ENCODE measurements at regions not wholly inside any gene's neighbourhood (a gene's known extent, or its start where the extent isn't known, plus 50 kb on each side); places are given as distances from the start of the nearest gene placed in this dataset.

- H3K36me3 ChIP-seq (ENCODE audit: control insufficient read depth in 2 of 2, insufficient read depth in 2 of 2, low read length in 1 of 2): no peaks in the 10 kb centered on the region
- H3K9me3 ChIP-seq (ENCODE audit: control insufficient read depth in 2 of 2, insufficient read depth in 1 of 2, low read length in 1 of 2): no peaks in the 10 kb centered on the region
- H3K4me3 ChIP-seq (ENCODE audit: low read length in 2 of 2): no peak overlapping the region
- no peaks in the 10 kb centered on the region for H3K27me3 ChIP-seq (ENCODE audit: control insufficient read depth in 2 of 2, insufficient read depth in 1 of 2, low read length in 1 of 2)
- WGBS: 95% methylated on average over 5 of the region's 5 CpGs
- H3K4me1 ChIP-seq (ENCODE audit: control insufficient read depth in 2 of 2, insufficient read depth in 2 of 2, low read length in 2 of 2): peaks cover 0 to 2% of the 10 kb centered on the region in 2 donors
- DNase-seq (ENCODE audit: low read depth in 6 of 9, low spot score in 9 of 9): no peak
- H3K27ac ChIP-seq (ENCODE audit: low read depth in 1 of 2, low read length in 1 of 2): no peak overlapping the region
These were observed 283.2 kb downstream of the MREG start for GRCh38 chr2:215729985-215730620.

GRCh38 chr2:215728504-215729065 lies 284.8 kb downstream of the MREG start:
- 30% methylated on average over 2 of the region's 2 CpGs for WGBS
- no peak for DNase-seq (ENCODE audit: low read depth in 6 of 9, low spot score in 9 of 9)

GRCh38 chr2:215727507-215728503 lies 285.5 kb downstream of the MREG start:
- WGBS: 90% methylated on average over 1 of the region's 1 CpG
- H3K27me3 ChIP-seq (ENCODE audit: control insufficient read depth in 2 of 2, insufficient read depth in 1 of 2, low read length in 1 of 2): no peaks in the 10 kb centered on the region
- H3K4me3 ChIP-seq (ENCODE audit: low read length in 2 of 2): no peak overlapping the region
- H3K4me1 ChIP-seq (ENCODE audit: control insufficient read depth in 2 of 2, insufficient read depth in 2 of 2, low read length in 2 of 2): peaks cover 0 to 2% of the 10 kb centered on the region in 2 donors
- H3K36me3 ChIP-seq (ENCODE audit: control insufficient read depth in 2 of 2, insufficient read depth in 2 of 2, low read length in 1 of 2): no peaks in the 10 kb centered on the region
- no peak overlapping the region for H3K27ac ChIP-seq (ENCODE audit: low read depth in 1 of 2, low read length in 1 of 2)
- no peak for DNase-seq (ENCODE audit: low read depth in 6 of 9, low spot score in 9 of 9)
- no peaks in the 10 kb centered on the region for H3K9me3 ChIP-seq (ENCODE audit: control insufficient read depth in 2 of 2, insufficient read depth in 1 of 2, low read length in 1 of 2)

More at GRCh38 chr2:215728504-215729065, 284.8 kb downstream of the MREG start:
- Histone ChIP-seq H3K27ac (ENCODE audit: low read depth in 1 of 2, low read length in 1 of 2) (no peak overlapping the region), H3K36me3 (ENCODE audit: control insufficient read depth in 2 of 2, insufficient read depth in 2 of 2, low read length in 1 of 2) (no peaks in the 10 kb centered on the region), H3K9me3 (ENCODE audit: control insufficient read depth in 2 of 2, insufficient read depth in 1 of 2, low read length in 1 of 2) (no peaks in the 10 kb centered on the region), H3K4me1 (ENCODE audit: control insufficient read depth in 2 of 2, insufficient read depth in 2 of 2, low read length in 2 of 2) (peaks cover 0 to 2% of the 10 kb centered on the region in 2 donors), H3K4me3 (ENCODE audit: low read length in 2 of 2) (no peak overlapping the region), H3K27me3 (ENCODE audit: control insufficient read depth in 2 of 2, insufficient read depth in 1 of 2, low read length in 1 of 2) (no peaks in the 10 kb centered on the region)

GRCh38 chr2:215726070-215726469 lies 287.3 kb downstream of the MREG start:
- no peaks in the 10 kb centered on the region for H3K27me3 ChIP-seq (ENCODE audit: control insufficient read depth in 2 of 2, insufficient read depth in 1 of 2, low read length in 1 of 2)
- 91% methylated on average over 2 of the region's 2 CpGs for WGBS
- H3K27ac ChIP-seq (ENCODE audit: low read depth in 1 of 2, low read length in 1 of 2): no peak overlapping the region
- H3K9me3 ChIP-seq (ENCODE audit: control insufficient read depth in 2 of 2, insufficient read depth in 1 of 2, low read length in 1 of 2): no peaks in the 10 kb centered on the region
- H3K4me3 ChIP-seq (ENCODE audit: low read length in 2 of 2): no peak overlapping the region
- H3K4me1 ChIP-seq (ENCODE audit: control insufficient read depth in 2 of 2, insufficient read depth in 2 of 2, low read length in 2 of 2): peaks cover 0 to 2% of the 10 kb centered on the region in 2 donors
- no peak for DNase-seq (ENCODE audit: low read depth in 6 of 9, low spot score in 9 of 9)
- H3K36me3 ChIP-seq (ENCODE audit: control insufficient read depth in 2 of 2, insufficient read depth in 2 of 2, low read length in 1 of 2): no peaks in the 10 kb centered on the region

GRCh38 chr2:215724146-215724545 lies 288.3 kb upstream of the FN1 start:
- 99% methylated on average over 5 of the region's 5 CpGs for WGBS
- H3K4me3 ChIP-seq (ENCODE audit: low read length in 2 of 2): no peak overlapping the region
- H3K9me3 ChIP-seq (ENCODE audit: control insufficient read depth in 2 of 2, insufficient read depth in 1 of 2, low read length in 1 of 2): no peaks in the 10 kb centered on the region
- no peaks in the 10 kb centered on the region for H3K36me3 ChIP-seq (ENCODE audit: control insufficient read depth in 2 of 2, insufficient read depth in 2 of 2, low read length in 1 of 2)
- H3K27ac ChIP-seq (ENCODE audit: low read depth in 1 of 2, low read length in 1 of 2): no peak overlapping the region
- no peak for DNase-seq (ENCODE audit: low read depth in 6 of 9, low spot score in 9 of 9)
- peaks cover 0 to 2% of the 10 kb centered on the region in 2 donors for H3K4me1 ChIP-seq (ENCODE audit: control insufficient read depth in 2 of 2, insufficient read depth in 2 of 2, low read length in 2 of 2)
- H3K27me3 ChIP-seq (ENCODE audit: control insufficient read depth in 2 of 2, insufficient read depth in 1 of 2, low read length in 1 of 2): no peaks in the 10 kb centered on the region

- no peaks in the 10 kb centered on the region for H3K4me1 ChIP-seq (ENCODE audit: control insufficient read depth in 2 of 2, insufficient read depth in 2 of 2, low read length in 2 of 2)
- 99% methylated on average over 3 of the region's 3 CpGs for WGBS
These were observed 287.8 kb upstream of the FN1 start for GRCh38 chr2:215723631-215724011.

GRCh38 chr2:215722986-215723630 lies 287.2 kb upstream of the FN1 start:
- Histone ChIP-seq H3K4me3 (ENCODE audit: low read length in 2 of 2) (no peak overlapping the region), H3K36me3 (ENCODE audit: control insufficient read depth in 2 of 2, insufficient read depth in 2 of 2, low read length in 1 of 2) (no peaks in the 10 kb centered on the region), H3K27ac (ENCODE audit: low read depth in 1 of 2, low read length in 1 of 2) (no peak overlapping the region), H3K4me1 (ENCODE audit: control insufficient read depth in 2 of 2, insufficient read depth in 2 of 2, low read length in 2 of 2) (no peaks in the 10 kb centered on the region), H3K9me3 (ENCODE audit: control insufficient read depth in 2 of 2, insufficient read depth in 1 of 2, low read length in 1 of 2) (no peaks in the 10 kb centered on the region), H3K27me3 (ENCODE audit: control insufficient read depth in 2 of 2, insufficient read depth in 1 of 2, low read length in 1 of 2) (no peaks in the 10 kb centered on the region)
- DNase-seq (ENCODE audit: low read depth in 6 of 9, low spot score in 9 of 9): no peak
- WGBS: 93% methylated on average over 2 of the region's 2 CpGs

More at GRCh38 chr2:215723631-215724011, 287.8 kb upstream of the FN1 start:
- Histone ChIP-seq H3K36me3 (ENCODE audit: control insufficient read depth in 2 of 2, insufficient read depth in 2 of 2, low read length in 1 of 2) (no peaks in the 10 kb centered on the region), H3K27ac (ENCODE audit: low read depth in 1 of 2, low read length in 1 of 2) (no peak overlapping the region), H3K27me3 (ENCODE audit: control insufficient read depth in 2 of 2, insufficient read depth in 1 of 2, low read length in 1 of 2) (no peaks in the 10 kb centered on the region), H3K9me3 (ENCODE audit: control insufficient read depth in 2 of 2, insufficient read depth in 1 of 2, low read length in 1 of 2) (no peaks in the 10 kb centered on the region), H3K4me3 (ENCODE audit: low read length in 2 of 2) (no peak overlapping the region)
- no peak for DNase-seq (ENCODE audit: low read depth in 6 of 9, low spot score in 9 of 9)

GRCh38 chr2:215722125-215722524 lies 286.3 kb upstream of the FN1 start:
- 96% methylated on average over 5 of the region's 5 CpGs for WGBS
- H3K9me3 ChIP-seq (ENCODE audit: control insufficient read depth in 2 of 2, insufficient read depth in 1 of 2, low read length in 1 of 2): no peaks in the 10 kb centered on the region
- H3K27ac ChIP-seq (ENCODE audit: low read depth in 1 of 2, low read length in 1 of 2): no peak overlapping the region
- no peaks in the 10 kb centered on the region for H3K4me1 ChIP-seq (ENCODE audit: control insufficient read depth in 2 of 2, insufficient read depth in 2 of 2, low read length in 2 of 2)
- H3K4me3 ChIP-seq (ENCODE audit: low read length in 2 of 2): no peak overlapping the region
- no peak for DNase-seq (ENCODE audit: low read depth in 6 of 9, low spot score in 9 of 9)
- no peaks in the 10 kb centered on the region for H3K36me3 ChIP-seq (ENCODE audit: control insufficient read depth in 2 of 2, insufficient read depth in 2 of 2, low read length in 1 of 2)
- H3K27me3 ChIP-seq (ENCODE audit: control insufficient read depth in 2 of 2, insufficient read depth in 1 of 2, low read length in 1 of 2): no peaks in the 10 kb centered on the region

All from thymus (tissue), 11 donors.